ENCODE measurements at regions not wholly inside any gene's neighbourhood (a gene's known extent, or its start where the extent isn't known, plus 50 kb on each side); places are given as distances from the start of the nearest gene placed in this dataset.

- intact Hi-C loops (cut with micrococcal nuclease; ENCODE audit: unreplicated experiment) (no loop called here), in situ Hi-C loops (cut with HindIII; ENCODE audit: extremely low pct_ligation_motif_present, low pct_unique_long_range_greater_than_20kb) (no loop called here)
- DNase-seq (ENCODE audit: low spot score): no peak
- Histone ChIP-seq H4K20me1 (ENCODE audit: insufficient read depth, low read length) (no peaks in the 10 kb centered on the region), H3K27ac (ENCODE audit: extremely low read length, insufficient read depth, low read length) (no peak overlapping the region), H3K9me3 (ENCODE audit: low read length) (no peaks in the 10 kb centered on the region), H3K9ac (ENCODE audit: insufficient read depth, low read depth, low read length) (no peak overlapping the region), H2AFZ (ENCODE audit: low read length) (no peak overlapping the region), H3K4me3 (replicated peaks in 1 of 3; ENCODE audit: insufficient read depth in 1 of 3, low read depth in 2 of 3, low read length in 3 of 3) (no peak overlapping the region), H3K4me1 (ENCODE audit: insufficient read depth, low read length) (no peaks in the 10 kb centered on the region), H3K36me3 (replicated peaks in 1 of 2; ENCODE audit: control insufficient read depth in 1 of 2, insufficient read depth in 2 of 2, low read length in 2 of 2) (no peaks in the 10 kb centered on the region), H3K27me3 (ENCODE audit: control insufficient read depth in 1 of 2, insufficient read depth in 2 of 2, low read length in 2 of 2) (peaks cover 2 to 47% of the 10 kb centered on the region in 2 experiments; a peak in 4 of 5 replicates), H3K79me2 (ENCODE audit: insufficient read depth, low read length) (no peaks in the 10 kb centered on the region), H3K4me2 (ENCODE audit: low read depth, low read length) (no peak overlapping the region)
- CTCF ChIA-PET (ENCODE audit: low intra/inter-chr PET ratio, low total read pairs): no interaction called here
- no TSS peak for BruUV-seq (replicated peaks)
- 30% methylated on average over 16 of the region's 16 CpGs for WGBS (ENCODE audit: low lambda C conversion rate)
- POLR2A ChIA-PET: no interaction called here
- no peak for TF ChIP-seq ZNF24 (IDR thresholded peaks at IDR 0.05)
- FAIRE-seq: no peak
- ATAC-seq: peak; percentile 35; the same call in 2 of the 3 replicates
These were observed 86.7 kb upstream of the TMEM18 start for GRCh38 chr2:763766-764525.

DNA sequence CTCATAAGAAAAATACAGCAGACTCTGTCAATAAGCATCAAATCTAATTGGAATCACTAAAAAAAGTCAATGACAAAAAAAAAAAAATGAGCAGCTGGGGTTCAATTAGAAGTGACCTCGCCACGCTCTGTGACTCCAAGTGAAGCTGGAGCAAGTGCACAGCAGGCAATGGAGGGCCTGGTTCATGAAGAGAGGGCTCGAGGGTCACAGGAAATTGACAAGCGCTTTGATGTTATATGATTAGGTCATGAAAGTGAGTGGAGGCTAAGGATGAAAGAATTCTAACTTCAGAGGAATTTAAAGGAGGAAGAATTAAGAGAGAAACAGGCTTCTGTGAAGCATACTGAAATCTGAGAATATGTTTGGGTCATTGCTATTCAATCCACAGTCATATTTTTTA lies 85.4 kb upstream of the TMEM18 start:
- in situ Hi-C loops (cut with HindIII; ENCODE audit: extremely low pct_ligation_motif_present, low pct_unique_long_range_greater_than_20kb): no loop called here

More for the DNA sequence above, 85.4 kb upstream of the TMEM18 start:
- H3K9me3 ChIP-seq (ENCODE audit: low read length): no peaks in the 10 kb centered on the region
- no peak overlapping the region for H3K4me3 ChIP-seq (replicated peaks in 1 of 3; ENCODE audit: insufficient read depth in 1 of 3, low read depth in 2 of 3, low read length in 3 of 3)
- CTCF ChIA-PET (ENCODE audit: low intra/inter-chr PET ratio, low total read pairs): no interaction called here
- FAIRE-seq (no peak), ATAC-seq (no peak), DNase-seq (ENCODE audit: low spot score) (no peak)
- H3K79me2 ChIP-seq (ENCODE audit: insufficient read depth, low read length): no peaks in the 10 kb centered on the region
- no peak overlapping the region for H3K4me2 ChIP-seq (ENCODE audit: low read depth, low read length)
- intact Hi-C loops (cut with micrococcal nuclease; ENCODE audit: unreplicated experiment): no loop called here
- WGBS (ENCODE audit: low lambda C conversion rate): 3% methylated on average over 4 of the region's 4 CpGs
- POLR2A ChIA-PET: no interaction called here
- no TSS peak for BruUV-seq (replicated peaks)
- no peak overlapping the region for H3K27ac ChIP-seq (ENCODE audit: extremely low read length, insufficient read depth, low read length)
- no peaks in the 10 kb centered on the region for H3K4me1 ChIP-seq (ENCODE audit: insufficient read depth, low read length)
- TF ChIP-seq KDM3A (CRISPR knock-in tag; IDR thresholded peaks at IDR 0.05; ENCODE audit: low read depth) (no peak), SSRP1 (CRISPR knock-in tag; IDR thresholded peaks at IDR 0.05) (no peak), ZNF878 (CRISPR knock-in tag; IDR thresholded peaks at IDR 0.05) (no peak)
- TF ChIP-seq, protein P1, sequence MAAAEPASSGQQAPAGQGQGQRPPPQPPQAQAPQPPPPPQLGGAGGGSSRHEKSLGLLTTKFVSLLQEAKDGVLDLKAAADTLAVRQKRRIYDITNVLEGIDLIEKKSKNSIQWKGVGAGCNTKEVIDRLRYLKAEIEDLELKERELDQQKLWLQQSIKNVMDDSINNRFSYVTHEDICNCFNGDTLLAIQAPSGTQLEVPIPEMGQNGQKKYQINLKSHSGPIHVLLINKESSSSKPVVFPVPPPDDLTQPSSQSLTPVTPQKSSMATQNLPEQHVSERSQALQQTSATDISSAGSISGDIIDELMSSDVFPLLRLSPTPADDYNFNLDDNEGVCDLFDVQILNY (CRISPR knock-in tag; conservative IDR thresholded peaks at IDR 0.05): no peak
- peaks cover 2 to 39% of the 10 kb centered on the region in 2 experiments; a peak in 4 of 5 replicates for H3K27me3 ChIP-seq (ENCODE audit: control insufficient read depth in 1 of 2, insufficient read depth in 2 of 2, low read length in 2 of 2)
- no peaks in the 10 kb centered on the region for H4K20me1 ChIP-seq (ENCODE audit: insufficient read depth, low read length)
- H2AFZ ChIP-seq (ENCODE audit: low read length): no peak overlapping the region
- no peaks in the 10 kb centered on the region for H3K36me3 ChIP-seq (replicated peaks in 1 of 2; ENCODE audit: control insufficient read depth in 1 of 2, insufficient read depth in 2 of 2, low read length in 2 of 2)
- H3K9ac ChIP-seq (ENCODE audit: insufficient read depth, low read depth, low read length): no peak overlapping the region
